ENCODE measurements at regions not wholly inside any gene's neighbourhood (a gene's known extent, or its start where the extent isn't known, plus 50 kb on each side); places are given as distances from the start of the nearest gene placed in this dataset.
"Not testable (repeated sequence)": the region's sequence is repeated elsewhere in the genome, so short reads cannot be mapped to it uniquely, and the experiment has no call there.

DNA sequence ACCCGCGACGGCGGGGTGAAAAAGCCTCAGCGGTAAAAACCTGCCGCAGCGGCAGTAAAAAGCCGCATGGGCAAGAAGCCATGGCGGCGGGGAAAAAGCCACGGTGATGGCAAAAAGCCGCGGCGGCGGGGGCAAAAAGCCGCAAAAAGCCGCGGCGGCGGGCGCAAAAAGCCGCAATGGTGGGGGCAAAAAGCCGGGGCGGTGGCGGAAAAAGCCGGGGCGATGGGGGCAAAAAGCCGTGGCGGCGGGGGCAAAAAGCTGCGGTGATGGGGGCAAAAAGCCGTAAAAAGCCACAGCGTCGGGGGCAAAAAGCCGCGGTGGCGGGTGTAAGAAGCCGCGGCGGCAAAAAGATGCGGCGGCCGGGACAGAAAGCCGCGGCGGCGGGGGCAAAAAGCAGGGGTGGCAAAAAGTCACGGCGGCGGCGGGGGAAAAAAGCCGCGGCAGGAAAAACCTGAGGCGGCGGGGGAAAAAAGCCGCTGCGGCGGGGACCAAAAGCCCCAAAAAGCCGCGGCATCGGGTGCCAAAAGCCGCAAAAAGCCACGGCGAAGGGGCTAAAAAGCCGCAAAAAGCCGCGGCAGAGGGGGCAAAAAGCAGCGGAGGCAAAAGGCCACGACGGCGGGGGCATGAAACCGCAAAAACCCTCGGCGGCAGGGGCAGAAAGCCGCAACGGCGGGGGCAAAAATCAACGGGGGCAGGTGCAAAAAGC is 488.5 kb downstream of the ZNF33B start:
- Histone ChIP-seq H3K27me3 (no peaks in the 10 kb centered on the region), H3K36me3 (ENCODE audit: low read depth, missing control alignments) (no peaks in the 10 kb centered on the region), H3K27ac (no peak overlapping the region), H3K4me3 (peak overlapping the region in 1 of 2 donors; percentile 6), H3K9me3 (no peaks in the 10 kb centered on the region), H3K4me1 (no peaks in the 10 kb centered on the region)
- TF ChIP-seq, protein P1, sequence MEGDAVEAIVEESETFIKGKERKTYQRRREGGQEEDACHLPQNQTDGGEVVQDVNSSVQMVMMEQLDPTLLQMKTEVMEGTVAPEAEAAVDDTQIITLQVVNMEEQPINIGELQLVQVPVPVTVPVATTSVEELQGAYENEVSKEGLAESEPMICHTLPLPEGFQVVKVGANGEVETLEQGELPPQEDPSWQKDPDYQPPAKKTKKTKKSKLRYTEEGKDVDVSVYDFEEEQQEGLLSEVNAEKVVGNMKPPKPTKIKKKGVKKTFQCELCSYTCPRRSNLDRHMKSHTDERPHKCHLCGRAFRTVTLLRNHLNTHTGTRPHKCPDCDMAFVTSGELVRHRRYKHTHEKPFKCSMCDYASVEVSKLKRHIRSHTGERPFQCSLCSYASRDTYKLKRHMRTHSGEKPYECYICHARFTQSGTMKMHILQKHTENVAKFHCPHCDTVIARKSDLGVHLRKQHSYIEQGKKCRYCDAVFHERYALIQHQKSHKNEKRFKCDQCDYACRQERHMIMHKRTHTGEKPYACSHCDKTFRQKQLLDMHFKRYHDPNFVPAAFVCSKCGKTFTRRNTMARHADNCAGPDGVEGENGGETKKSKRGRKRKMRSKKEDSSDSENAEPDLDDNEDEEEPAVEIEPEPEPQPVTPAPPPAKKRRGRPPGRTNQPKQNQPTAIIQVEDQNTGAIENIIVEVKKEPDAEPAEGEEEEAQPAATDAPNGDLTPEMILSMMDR (IDR thresholded peaks at IDR 0.05), result no peak
- TF ChIP-seq POLR2A (IDR thresholded peaks at IDR 0.05), result no peak
- no peak for DNase-seq
- intact Hi-C loops (cut with DNase I; ENCODE audit: low total_unique reads), result no loop called here
- WGBS, 2 donors, result 39 to 70% methylated on average over 78 of the region's 78 CpGs

DNA sequence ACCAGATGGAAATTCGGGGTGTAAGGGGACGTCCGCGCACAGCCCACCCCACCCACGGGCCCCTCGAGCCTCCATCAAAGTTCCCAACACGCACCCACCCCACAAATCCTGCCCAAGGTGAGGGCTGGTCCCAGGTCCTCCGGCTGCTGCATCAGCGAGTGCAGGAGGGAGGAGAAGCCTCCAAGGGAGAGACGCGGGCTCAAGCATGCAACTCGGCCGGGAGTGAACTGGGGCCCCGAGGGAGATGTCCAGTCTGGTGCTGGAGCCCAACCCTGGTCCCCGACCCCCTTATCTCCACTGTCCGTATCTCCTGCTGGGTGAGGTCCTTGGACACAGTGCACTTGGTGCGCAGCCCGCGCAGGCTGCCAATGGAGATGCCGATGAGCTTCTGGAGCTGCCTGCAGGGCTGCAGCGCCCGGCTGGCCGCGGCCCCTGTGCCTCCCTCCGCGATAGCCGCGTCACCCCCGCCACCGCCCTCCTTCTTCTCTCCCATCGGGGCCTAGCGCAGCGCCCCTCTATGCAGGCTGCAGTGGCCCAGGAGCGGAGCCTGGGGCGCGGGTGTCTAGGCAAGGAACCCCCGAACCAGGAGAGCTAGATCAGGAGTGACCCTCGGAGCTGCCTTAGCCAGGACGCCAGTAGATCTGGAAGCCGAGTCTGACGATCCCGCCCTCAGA is 489.2 kb downstream of the ZNF33B start:
- no peaks in the 10 kb centered on the region for H3K9me3 ChIP-seq
- no peaks in the 10 kb centered on the region for H3K27me3 ChIP-seq
- TF ChIP-seq, protein P1 (IDR thresholded peaks at IDR 0.05), result no peak
- no peak for TF ChIP-seq POLR2A (IDR thresholded peaks at IDR 0.05)
- H3K36me3 ChIP-seq (ENCODE audit: low read depth, missing control alignments), result no peaks in the 10 kb centered on the region
- no peak overlapping the region for H3K4me3 ChIP-seq
- DNase-seq, result peak; percentile 13
- no peaks in the 10 kb centered on the region for H3K4me1 ChIP-seq
- intact Hi-C loops (cut with DNase I; ENCODE audit: low total_unique reads), result no loop called here
- no peak overlapping the region for H3K27ac ChIP-seq
- WGBS, 2 donors, result 63 to 66% methylated on average over 26 to 41 of the region's 42 CpGs

DNA sequence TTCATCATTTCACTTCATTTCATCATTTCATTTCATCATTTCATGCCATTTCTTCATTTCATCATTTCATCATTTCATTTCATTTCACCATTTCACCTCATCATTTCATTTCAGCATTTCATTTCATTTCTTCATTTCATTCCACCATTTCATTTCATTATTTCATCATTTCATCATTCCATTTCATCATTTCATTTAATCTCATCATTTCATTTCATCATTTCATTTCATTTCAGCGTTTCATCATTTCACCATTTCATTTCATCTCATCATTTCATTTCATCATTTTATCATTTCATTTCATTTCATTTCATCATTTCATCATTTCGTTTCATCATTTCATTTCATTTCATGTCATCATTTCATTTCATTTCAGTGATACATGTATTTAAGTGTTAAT is 492.2 kb downstream of the ZNF33B start:
- H3K9me3 ChIP-seq; intact Hi-C loops (cut with DNase I; ENCODE audit: low total_unique reads); H3K4me1 ChIP-seq; H3K4me3 ChIP-seq; DNase-seq; H3K27ac ChIP-seq; H3K27me3 ChIP-seq; H3K36me3 ChIP-seq (ENCODE audit: low read depth, missing control alignments): not testable (repeated sequence)
- 40 to 43% methylated on average over 2 of the region's 2 CpGs for WGBS, 2 donors

- H3K4me3 ChIP-seq; H3K27me3 ChIP-seq; DNase-seq; H3K36me3 ChIP-seq (ENCODE audit: low read depth, missing control alignments); H3K4me1 ChIP-seq; intact Hi-C loops (cut with DNase I; ENCODE audit: low total_unique reads); H3K9me3 ChIP-seq; H3K27ac ChIP-seq: not testable (repeated sequence)
- WGBS, 2 donors, result 70 to 93% methylated on average over 2 to 22 of the region's 22 CpGs
These were observed 500.3 kb downstream of the ZNF33B start for GRCh38 chr10:42138023-42138422.

GRCh38 chr10:42113158-42113450 is 525.3 kb downstream of the ZNF33B start:
- intact Hi-C loops (cut with DNase I; ENCODE audit: low total_unique reads), result no loop called here
- TF ChIP-seq POLR2A (IDR thresholded peaks at IDR 0.05), result no peak
- TF ChIP-seq, protein P1 (IDR thresholded peaks at IDR 0.05), result no peak
- no peak for DNase-seq
- Histone ChIP-seq H3K27ac (no peak overlapping the region), H3K27me3 (no peaks in the 10 kb centered on the region), H3K36me3 (ENCODE audit: low read depth, missing control alignments) (no peaks in the 10 kb centered on the region), H3K9me3 (no peaks in the 10 kb centered on the region), H3K4me3 (no peak overlapping the region), H3K4me1 (no peaks in the 10 kb centered on the region)
- 72 to 76% methylated on average over 21 of the region's 21 CpGs for WGBS, 2 donors
